Stimulated activated effector memory CD8-positive, alpha-beta T cell treated with anti-CD3 and anti-CD28 coated beads, Interleukin-12 subunit alpha, Interleukin-12 subunit beta, amount 100 ng/mL, for 72 hours (primary cell): ENCODE measurements at regions not wholly inside any gene's neighbourhood (a gene's known extent, or its start where the extent isn't known, plus 50 kb on each side); places are given as distances from the start of the nearest gene placed in this dataset.
A peak's percentile ranks its signal among the peaks of the same experiment; 100 is the strongest.
"Not testable (repeated sequence)": the region's sequence is repeated elsewhere in the genome, so short reads cannot be mapped to it uniquely, and the experiment has no call there.

Source experiments
- ATAC-seq: fragments of 150-1000 bp; cut with Tn5 transposase; 2 replicates; pipeline ENCODE4 v1.10.0; 2021
- DNase-seq, 2 donors: peaks; one replicate each; pipeline ENCODE4 v3.0.0; 2021 to 2022; ENCODE audit warnings: low spot score in 2 of 2
- H3K27ac Mint-ChIP-seq: one replicate; pipeline ENCODE4 v1.8.0; 2022; ENCODE audit warnings: mild to moderate bottlenecking, mixed read lengths
- H3K36me3 Mint-ChIP-seq: one replicate; pipeline ENCODE4 v1.8.0; 2022; ENCODE audit warnings: mild to moderate bottlenecking, mixed read lengths
- H3K4me1 Mint-ChIP-seq: one replicate; pipeline ENCODE4 v1.8.0; 2022; ENCODE audit warnings: mixed read lengths
- H3K4me3 Mint-ChIP-seq: one replicate; pipeline ENCODE4 v1.8.0; 2022; ENCODE audit warnings: mild to moderate bottlenecking, mixed read lengths
- H3K9me3 Mint-ChIP-seq: one replicate; pipeline ENCODE4 v1.8.0; 2022; ENCODE audit warnings: mixed read lengths

- not testable (repeated sequence) for H3K27ac Mint-ChIP-seq, H3K4me3 Mint-ChIP-seq, H3K36me3 Mint-ChIP-seq, DNase-seq, ATAC-seq, H3K4me1 Mint-ChIP-seq, H3K9me3 Mint-ChIP-seq
Observed at GRCh38 chrX:124181515-124181914, 150.9 kb upstream of the TEX13D start.

GRCh38 chrX:124190440-124190839, 142.0 kb upstream of the TEX13D start:
- Mint-ChIP-seq H3K9me3 (no peaks in the 10 kb centered on the region), H3K27ac (no peak overlapping the region), H3K4me3 (no peak overlapping the region), H3K4me1 (no peaks in the 10 kb centered on the region), H3K36me3 (no peaks in the 10 kb centered on the region)
- DNase-seq (no peak), ATAC-seq (no peak)

GRCh38 chrX:124194199-124194598, 138.3 kb upstream of the TEX13D start:
- ATAC-seq = no peak
- no peak overlapping the region for H3K27ac Mint-ChIP-seq
- H3K36me3 Mint-ChIP-seq = no peaks in the 10 kb centered on the region
- no peak for DNase-seq
- H3K9me3 Mint-ChIP-seq = no peaks in the 10 kb centered on the region
- H3K4me3 Mint-ChIP-seq = no peak overlapping the region
- no peaks in the 10 kb centered on the region for H3K4me1 Mint-ChIP-seq

- ATAC-seq (no peak), DNase-seq (no peak)
- Mint-ChIP-seq H3K9me3 (no peaks in the 10 kb centered on the region), H3K4me1 (no peaks in the 10 kb centered on the region), H3K36me3 (no peaks in the 10 kb centered on the region), H3K27ac (no peak overlapping the region), H3K4me3 (no peak overlapping the region)
Observed at GRCh38 chrX:124194901-124195300, 137.6 kb upstream of the TEX13D start.

- DNase-seq = no peak
- Mint-ChIP-seq H3K27ac (no peak overlapping the region), H3K4me3 (no peak overlapping the region), H3K9me3 (peaks cover 7% of the 10 kb centered on the region), H3K36me3 (no peaks in the 10 kb centered on the region), H3K4me1 (no peaks in the 10 kb centered on the region)
- ATAC-seq = no peak
Observed at GRCh38 chrX:124203311-124203710, 129.1 kb upstream of the TEX13D start.

GRCh38 chrX:124208660-124209059, 123.8 kb upstream of the TEX13D start:
- no peaks in the 10 kb centered on the region for H3K9me3 Mint-ChIP-seq
- peak overlapping the region; percentile 72 for H3K27ac Mint-ChIP-seq
- ATAC-seq (no peak), DNase-seq (no peak)
- peaks cover 19% of the 10 kb centered on the region for H3K4me1 Mint-ChIP-seq
- no peaks in the 10 kb centered on the region for H3K36me3 Mint-ChIP-seq
- no peak overlapping the region for H3K4me3 Mint-ChIP-seq

- Mint-ChIP-seq H3K36me3 (no peaks in the 10 kb centered on the region), H3K4me1 (peaks cover 32% of the 10 kb centered on the region), H3K4me3 (no peak overlapping the region), H3K27ac (no peak overlapping the region), H3K9me3 (no peaks in the 10 kb centered on the region)
- DNase-seq = no peak
- no peak for ATAC-seq
Observed at GRCh38 chrX:124209792-124210576, 122.5 kb upstream of the TEX13D start.

- ATAC-seq = peak; percentile 78
- Mint-ChIP-seq H3K4me1 (peaks cover 46% of the 10 kb centered on the region), H3K4me3 (no peak overlapping the region), H3K9me3 (no peaks in the 10 kb centered on the region), H3K27ac (no peak overlapping the region), H3K36me3 (no peaks in the 10 kb centered on the region)
- DNase-seq = no peak
Observed at GRCh38 chrX:124211312-124211942, 121.0 kb upstream of the TEX13D start.

- ATAC-seq (peak; percentile 83), DNase-seq (no peak)
- Mint-ChIP-seq H3K36me3 (peaks cover 5% of the 10 kb centered on the region), H3K27ac (peak overlapping the region; percentile 64), H3K4me1 (peaks cover 58% of the 10 kb centered on the region), H3K9me3 (no peaks in the 10 kb centered on the region), H3K4me3 (no peak overlapping the region)
Observed at GRCh38 chrX:124212622-124213021, 119.8 kb upstream of the TEX13D start.

GRCh38 chrX:124215786-124216185, 116.7 kb upstream of the TEX13D start:
- Mint-ChIP-seq H3K9me3 (no peaks in the 10 kb centered on the region), H3K36me3 (peaks cover 13% of the 10 kb centered on the region), H3K27ac (peak overlapping the region; percentile 88), H3K4me3 (peak overlapping the region; percentile 61), H3K4me1 (peaks cover 80% of the 10 kb centered on the region)
- ATAC-seq = no peak
- DNase-seq = no peak

- no peak for ATAC-seq
- H3K36me3 Mint-ChIP-seq = peaks cover 13% of the 10 kb centered on the region
- H3K4me3 Mint-ChIP-seq = peak overlapping the region; percentile 61
- no peaks in the 10 kb centered on the region for H3K9me3 Mint-ChIP-seq
- H3K27ac Mint-ChIP-seq = peak overlapping the region; percentile 88
- no peak for DNase-seq
- peaks cover 80% of the 10 kb centered on the region for H3K4me1 Mint-ChIP-seq
Observed at GRCh38 chrX:124216396-124217115, 115.9 kb upstream of the TEX13D start.

GRCh38 chrX:124217304-124218251, 114.9 kb upstream of the TEX13D start:
- peak overlapping the region; percentile 61 for H3K4me3 Mint-ChIP-seq
- H3K36me3 Mint-ChIP-seq = peaks cover 13% of the 10 kb centered on the region
- DNase-seq (peak in 1 of 2 donors; percentile 66), ATAC-seq (peak; percentile 97)
- peak overlapping the region; percentile 88 for H3K27ac Mint-ChIP-seq
- peaks cover 76% of the 10 kb centered on the region for H3K4me1 Mint-ChIP-seq
- no peaks in the 10 kb centered on the region for H3K9me3 Mint-ChIP-seq

GRCh38 chrX:124223524-124223923, 108.9 kb upstream of the TEX13D start:
- H3K9me3 Mint-ChIP-seq = no peaks in the 10 kb centered on the region
- peak overlapping the region; percentile 67 for H3K27ac Mint-ChIP-seq
- ATAC-seq = peak; percentile 76
- H3K36me3 Mint-ChIP-seq = peaks cover 6% of the 10 kb centered on the region
- H3K4me1 Mint-ChIP-seq = peaks cover 30% of the 10 kb centered on the region
- peak overlapping the region; percentile 60 for H3K4me3 Mint-ChIP-seq
- DNase-seq = no peak

- ATAC-seq = no peak
- Mint-ChIP-seq H3K4me3 (peak overlapping the region; percentile 60), H3K9me3 (no peaks in the 10 kb centered on the region), H3K4me1 (peaks cover 20% of the 10 kb centered on the region), H3K36me3 (peaks cover 6% of the 10 kb centered on the region), H3K27ac (peak overlapping the region; percentile 67)
- no peak for DNase-seq
Observed at GRCh38 chrX:124224528-124224927, 107.9 kb upstream of the TEX13D start.

- H3K36me3 Mint-ChIP-seq = no peaks in the 10 kb centered on the region
- DNase-seq (no peak), ATAC-seq (peak; percentile 87)
- no peaks in the 10 kb centered on the region for H3K9me3 Mint-ChIP-seq
- peak overlapping the region; percentile 57 for H3K4me3 Mint-ChIP-seq
- peak overlapping the region; percentile 83 for H3K27ac Mint-ChIP-seq
- H3K4me1 Mint-ChIP-seq = peaks cover 12% of the 10 kb centered on the region
Observed at GRCh38 chrX:124226129-124226528, 106.3 kb upstream of the TEX13D start.
